NCI-H2196 (cell line): ENCODE measurements at regions not wholly inside any gene's neighbourhood (a gene's known extent, or its start where the extent isn't known, plus 50 kb on each side); places are given as distances from the start of the nearest gene placed in this dataset.
"Not testable (repeated sequence)": the region's sequence is repeated elsewhere in the genome, so short reads cannot be mapped to it uniquely, and the experiment has no call there.

Experiments used
- DNase-seq: peaks from one replicate; lab custom pipeline; 2025; ENCODE audit not compliant: unreplicated experiment; lab: John Stamatoyannopoulos, UW

- no peak for DNase-seq
Observed at GRCh38 chr5:91998774-91999173, 615.7 kb upstream of the ARRDC3 start.

GRCh38 chr5:91983869-91984268 lies 600.8 kb upstream of the ARRDC3 start:
- no peak for DNase-seq

DNA sequence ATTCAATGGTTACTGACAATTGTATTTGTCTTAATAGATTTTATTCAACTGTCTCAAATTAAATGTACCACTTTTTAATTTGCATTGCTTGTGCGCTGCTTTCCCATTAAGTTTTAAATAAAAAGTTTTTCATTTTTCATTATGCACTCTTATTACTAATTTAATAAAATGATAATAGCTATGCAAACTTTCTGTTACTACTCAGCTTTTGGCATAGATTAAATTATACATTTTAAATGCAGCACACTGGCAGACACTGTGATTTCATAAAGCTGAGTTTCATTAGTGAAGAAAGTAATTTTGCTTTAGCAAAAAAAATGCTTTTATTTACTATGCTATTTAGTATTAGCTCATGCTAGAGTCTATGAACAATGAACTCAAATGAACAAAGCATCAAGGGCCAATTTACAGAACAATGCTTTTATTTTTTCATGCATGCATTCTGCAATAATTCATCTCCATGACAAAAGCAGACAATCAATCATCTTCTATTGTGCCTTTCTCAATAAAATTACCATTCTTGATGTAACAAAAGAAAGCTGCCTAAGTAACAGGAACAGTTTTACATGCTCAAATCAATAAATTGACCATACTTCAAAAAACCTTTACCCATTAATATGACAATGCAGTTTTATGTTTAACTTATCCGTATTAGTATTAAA lies 595.2 kb upstream of the ARRDC3 start:
- DNase-seq = no peak

DNA sequence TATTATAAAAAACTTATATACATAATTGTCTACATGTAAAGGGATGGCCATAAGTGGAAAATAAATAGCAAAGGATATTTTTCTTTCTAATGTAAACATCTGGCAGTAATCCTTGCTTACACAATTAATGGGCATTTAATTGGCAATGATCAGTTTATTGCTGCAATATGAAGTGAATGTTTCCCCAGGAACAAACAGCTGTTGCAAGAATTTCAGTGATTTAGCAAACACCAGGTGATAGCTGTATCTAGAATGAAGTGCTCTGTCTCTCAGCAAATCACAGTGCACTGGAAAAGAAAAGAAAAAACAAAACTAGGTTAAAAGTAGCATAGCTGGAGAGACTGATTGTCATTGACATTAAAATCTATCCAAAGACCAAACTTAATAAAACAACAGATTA lies 594.5 kb upstream of the ARRDC3 start:
- DNase-seq = no peak

GRCh38 chr5:91976451-91976850 lies 593.3 kb upstream of the ARRDC3 start:
- DNase-seq = no peak

DNA sequence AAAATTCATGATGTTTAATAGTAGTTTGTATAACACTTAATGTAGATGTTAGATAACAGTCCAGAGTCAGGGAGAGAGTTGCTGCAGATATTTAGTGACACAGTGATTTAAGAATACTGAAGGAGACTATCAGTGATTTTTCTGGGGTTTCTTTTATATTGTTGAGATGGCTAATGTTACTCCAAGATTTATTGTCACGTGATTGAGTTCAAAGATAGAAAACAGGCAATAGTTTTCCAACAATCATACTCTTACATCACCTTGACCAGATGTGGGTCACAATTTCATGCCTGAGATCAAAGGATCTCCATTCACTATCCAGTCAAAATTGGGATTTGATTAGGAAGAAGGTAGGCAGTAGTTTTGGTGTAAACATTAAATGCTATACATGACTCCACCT lies 580.0 kb upstream of the ARRDC3 start:
- no peak for DNase-seq

GRCh38 chr5:91957666-91958065 lies 574.5 kb upstream of the ARRDC3 start:
- DNase-seq = no peak

- no peak for DNase-seq
Observed at GRCh38 chr5:91956738-91957137, 573.6 kb upstream of the ARRDC3 start.

DNA sequence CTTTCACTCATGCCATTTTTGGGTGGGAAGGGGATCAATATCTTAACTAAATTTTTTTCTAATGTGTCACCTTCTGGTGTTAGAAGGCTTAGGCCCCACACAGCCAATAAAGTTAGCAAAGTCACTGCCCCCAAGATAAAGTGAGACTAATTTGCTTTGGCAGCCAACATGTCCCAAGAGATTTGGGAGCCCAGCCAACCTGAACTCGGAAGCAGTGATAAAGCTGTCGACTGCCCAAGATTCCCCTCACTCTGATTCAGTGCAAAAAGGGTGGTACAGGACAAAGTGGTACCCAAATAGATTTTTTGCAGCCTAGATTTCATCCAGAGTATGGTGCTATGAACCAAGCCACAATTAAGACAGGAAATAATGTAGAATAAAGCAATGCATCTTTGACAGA lies 572.5 kb upstream of the ARRDC3 start:
- no peak for DNase-seq

- DNase-seq = no peak
Observed at GRCh38 chr5:91954136-91954535, 571.0 kb upstream of the ARRDC3 start.

DNA sequence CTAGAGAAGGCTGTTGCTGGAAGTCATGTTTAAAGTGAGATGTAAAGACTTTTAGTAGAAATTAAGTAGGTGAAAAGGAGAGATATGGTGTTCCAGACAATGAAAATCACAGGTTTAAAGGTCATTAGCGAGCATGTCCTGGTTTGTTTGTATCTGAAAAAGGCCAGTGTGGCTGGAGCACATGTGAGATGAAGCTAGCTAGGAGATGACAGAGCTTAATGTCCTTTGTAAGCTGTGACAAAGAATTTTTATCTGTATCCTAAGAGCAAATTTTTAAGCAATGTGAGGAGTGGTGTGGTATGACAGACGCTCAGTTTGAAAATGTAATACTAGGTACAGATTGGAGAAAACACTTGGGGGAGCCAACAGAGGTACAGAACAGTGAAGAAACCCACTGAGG lies 567.2 kb upstream of the ARRDC3 start:
- no peak for DNase-seq

DNA sequence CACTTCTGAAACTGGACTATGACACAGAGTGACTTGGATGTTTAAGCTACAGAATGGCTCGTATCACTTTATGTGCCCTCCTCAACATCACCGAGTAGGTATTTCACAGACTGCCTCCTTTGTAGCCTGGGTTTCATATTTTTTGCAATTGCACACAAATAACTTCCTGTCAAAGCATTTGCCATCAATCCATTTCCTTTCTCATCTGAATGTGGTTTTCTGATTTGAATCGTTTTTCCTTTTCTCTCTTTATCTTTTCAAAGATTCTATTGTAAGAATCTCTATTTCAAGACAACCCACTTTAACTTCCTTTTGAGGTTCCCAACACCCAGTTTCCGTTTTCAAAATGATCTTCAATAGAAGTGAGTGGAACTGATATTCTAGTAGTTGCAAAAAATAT lies 563.8 kb upstream of the ARRDC3 start:
- DNase-seq = no peak

- DNase-seq = no peak
Observed at GRCh38 chr5:91941588-91941987, 558.5 kb upstream of the ARRDC3 start.

- no peak for DNase-seq
Observed at GRCh38 chr5:91938441-91938840, 555.3 kb upstream of the ARRDC3 start.

GRCh38 chr5:91937121-91937520 lies 554.0 kb upstream of the ARRDC3 start:
- no peak for DNase-seq

DNA sequence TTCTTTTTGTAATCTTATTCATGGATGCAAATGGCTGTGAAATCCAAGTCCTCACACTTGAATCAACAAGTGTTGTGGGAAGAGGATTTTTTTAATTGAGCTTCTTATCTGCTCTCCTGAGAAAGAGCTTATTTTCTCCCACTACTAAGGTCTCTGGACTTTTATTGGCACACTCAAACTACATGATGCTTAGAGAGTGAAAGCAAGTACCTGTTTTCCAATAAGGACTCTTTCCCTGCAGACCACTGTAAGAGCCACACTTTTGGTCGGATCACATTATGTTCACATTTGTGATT lies 546.4 kb upstream of the ARRDC3 start:
- DNase-seq = no peak

GRCh38 chr5:91928754-91929521 lies 545.8 kb upstream of the ARRDC3 start:
- no peak for DNase-seq

- no peak for DNase-seq
Observed at GRCh38 chr5:91927439-91927838, 544.3 kb upstream of the ARRDC3 start.

GRCh38 chr5:91925249-91925648 lies 542.1 kb upstream of the ARRDC3 start:
- no peak for DNase-seq

- DNase-seq = not testable (repeated sequence)
Observed at GRCh38 chr5:91917037-91917814, 534.1 kb upstream of the ARRDC3 start.

GRCh38 chr5:91910655-91911054 lies 527.5 kb upstream of the ARRDC3 start:
- no peak for DNase-seq

DNA sequence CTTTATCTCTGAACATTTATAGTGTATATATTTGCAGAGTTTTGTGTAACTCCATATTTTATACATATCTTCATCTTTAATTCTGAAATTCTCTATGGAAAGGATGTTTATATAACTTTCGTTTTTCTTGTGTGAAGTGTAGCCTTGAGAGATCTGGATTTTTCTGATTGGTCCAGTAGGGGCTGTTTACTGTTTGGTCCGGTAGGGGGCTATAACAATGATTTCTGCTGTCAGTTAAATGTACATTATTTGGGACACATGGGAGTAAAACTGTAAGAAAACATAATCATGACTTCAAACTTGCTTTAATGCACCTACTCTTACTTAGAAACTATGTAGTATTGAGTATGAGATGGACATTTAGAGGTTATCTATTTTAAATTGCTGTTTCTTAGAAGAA lies 527.1 kb upstream of the ARRDC3 start:
- no peak for DNase-seq
